ENCODE measurements at regions not wholly inside any gene's neighbourhood (a gene's known extent, or its start where the extent isn't known, plus 50 kb on each side); places are given as distances from the start of the nearest gene placed in this dataset.

- no peak for DNase-seq
These were observed 96.6 kb downstream of the CYB561 start for GRCh38 chr17:63349478-63350000.

- DNase-seq: no peak
These were observed 95.7 kb downstream of the CYB561 start for GRCh38 chr17:63350364-63350763.

GRCh38 chr17:63354256-63354655 lies 91.8 kb downstream of the CYB561 start:
- DNase-seq: no peak

GRCh38 chr17:63356337-63356757 lies 89.8 kb downstream of the CYB561 start:
- no peak for DNase-seq

- no peak for DNase-seq
These were observed 87.8 kb downstream of the CYB561 start for GRCh38 chr17:63358111-63358839.

GRCh38 chr17:63358956-63359355 lies 87.2 kb downstream of the CYB561 start:
- DNase-seq: no peak

- DNase-seq: no peak
These were observed 84.9 kb downstream of the CYB561 start for GRCh38 chr17:63361182-63361581.

GRCh38 chr17:63362115-63362514 lies 84.0 kb downstream of the CYB561 start:
- no peak for DNase-seq

GRCh38 chr17:63364387-63364786 lies 81.7 kb downstream of the CYB561 start:
- DNase-seq: no peak

GRCh38 chr17:63364944-63365343 lies 81.2 kb downstream of the CYB561 start:
- no peak for DNase-seq

- DNase-seq: no peak
These were observed 80.5 kb downstream of the CYB561 start for GRCh38 chr17:63365366-63366240.

- no peak for DNase-seq
These were observed 79.9 kb downstream of the CYB561 start for GRCh38 chr17:63366241-63366566.

- DNase-seq: no peak
These were observed 76.9 kb downstream of the CYB561 start for GRCh38 chr17:63369233-63369632.

GRCh38 chr17:63370696-63371095 lies 75.4 kb downstream of the CYB561 start:
- no peak for DNase-seq

GRCh38 chr17:63376949-63377348 lies 69.2 kb downstream of the CYB561 start:
- DNase-seq: no peak

- DNase-seq: no peak
These were observed 67.4 kb downstream of the CYB561 start for GRCh38 chr17:63378411-63379375.

GRCh38 chr17:63379636-63380035 lies 66.5 kb downstream of the CYB561 start:
- DNase-seq: no peak

- no peak for DNase-seq
These were observed 64.9 kb downstream of the CYB561 start for GRCh38 chr17:63381101-63381729.

GRCh38 chr17:63382136-63382535 lies 64.0 kb downstream of the CYB561 start:
- DNase-seq: no peak

All from NCI-H1417 (cell line).